HUES48 (cell line): ENCODE measurements at regions not wholly inside any gene's neighbourhood (a gene's known extent, or its start where the extent isn't known, plus 50 kb on each side); places are given as distances from the start of the nearest gene placed in this dataset.

Experiments
- H3K27ac ChIP-seq: one replicate; pipeline ENCODE4 v1.7.0; 2013; ENCODE audit warnings: low read depth, low read length, inconsistent platforms
- H3K27me3 ChIP-seq: 2 replicates; pipeline ENCODE4 v1.6.1; 2013; ENCODE audit warnings: mild to moderate bottlenecking, low read length; ENCODE audit not compliant: control insufficient read depth, insufficient read depth
- H3K36me3 ChIP-seq: 2 replicates; pipeline ENCODE4 v1.6.1; 2013; ENCODE audit warnings: low read length; ENCODE audit not compliant: control insufficient read depth, insufficient read depth
- H3K4me1 ChIP-seq: 2 replicates; pipeline ENCODE4 v1.6.1; 2013; ENCODE audit warnings: mild to moderate bottlenecking, low read length; ENCODE audit not compliant: control insufficient read depth, insufficient read depth
- H3K4me3 ChIP-seq: 2 replicates; pipeline ENCODE4 v1.5.1; 2013; ENCODE audit warnings: mild to moderate bottlenecking, low read depth, low read length
- H3K9ac ChIP-seq: 2 replicates; pipeline ENCODE4 v1.6.1; 2013; ENCODE audit warnings: mild to moderate bottlenecking, low read depth, low read length, moderate library complexity
- H3K9me3 ChIP-seq: 2 replicates; pipeline ENCODE4 v1.6.1; 2013; ENCODE audit warnings: low read length; ENCODE audit not compliant: control insufficient read depth, insufficient read depth

- no peaks in the 10 kb centered on the region for H3K4me1 ChIP-seq
- no peaks in the 10 kb centered on the region for H3K9me3 ChIP-seq
- no peak overlapping the region for H3K9ac ChIP-seq
- H3K4me3 ChIP-seq: no peak overlapping the region
- H3K27me3 ChIP-seq: no peaks in the 10 kb centered on the region
- no peaks in the 10 kb centered on the region for H3K36me3 ChIP-seq
- no peak overlapping the region for H3K27ac ChIP-seq
Measured at GRCh38 chr5:21225223-21226064, 1237.4 kb upstream of the CDH18 start.

- Histone ChIP-seq H3K27me3 (no peaks in the 10 kb centered on the region), H3K4me1 (no peaks in the 10 kb centered on the region), H3K27ac (no peak overlapping the region), H3K4me3 (no peak overlapping the region), H3K9ac (no peak overlapping the region), H3K36me3 (no peaks in the 10 kb centered on the region), H3K9me3 (no peaks in the 10 kb centered on the region)
Measured at GRCh38 chr5:21221616-21222015, 1233.6 kb upstream of the CDH18 start.

GRCh38 chr5:21219966-21220365, 1232.0 kb upstream of the CDH18 start:
- Histone ChIP-seq H3K9ac (no peak overlapping the region), H3K36me3 (no peaks in the 10 kb centered on the region), H3K27ac (no peak overlapping the region), H3K27me3 (no peaks in the 10 kb centered on the region), H3K4me3 (no peak overlapping the region), H3K4me1 (no peaks in the 10 kb centered on the region), H3K9me3 (no peaks in the 10 kb centered on the region)

- H3K9me3 ChIP-seq: no peaks in the 10 kb centered on the region
- no peak overlapping the region for H3K4me3 ChIP-seq
- H3K4me1 ChIP-seq: no peaks in the 10 kb centered on the region
- no peaks in the 10 kb centered on the region for H3K36me3 ChIP-seq
- no peak overlapping the region for H3K9ac ChIP-seq
- no peaks in the 10 kb centered on the region for H3K27me3 ChIP-seq
- no peak overlapping the region for H3K27ac ChIP-seq
Measured at GRCh38 chr5:21219251-21219650, 1231.3 kb upstream of the CDH18 start.

GRCh38 chr5:21212026-21212425, 1224.0 kb upstream of the CDH18 start:
- no peaks in the 10 kb centered on the region for H3K4me1 ChIP-seq
- no peaks in the 10 kb centered on the region for H3K9me3 ChIP-seq
- no peaks in the 10 kb centered on the region for H3K27me3 ChIP-seq
- H3K36me3 ChIP-seq: no peaks in the 10 kb centered on the region
- H3K27ac ChIP-seq: no peak overlapping the region
- H3K4me3 ChIP-seq: no peak overlapping the region
- no peak overlapping the region for H3K9ac ChIP-seq

- no peaks in the 10 kb centered on the region for H3K27me3 ChIP-seq
- H3K36me3 ChIP-seq: no peaks in the 10 kb centered on the region
- H3K4me3 ChIP-seq: no peak overlapping the region
- no peak overlapping the region for H3K9ac ChIP-seq
- no peaks in the 10 kb centered on the region for H3K4me1 ChIP-seq
- H3K9me3 ChIP-seq: peaks cover 3% of the 10 kb centered on the region; the same call in 1 of the 2 replicates
- H3K27ac ChIP-seq: no peak overlapping the region
Measured at GRCh38 chr5:21209409-21209808, 1221.4 kb upstream of the CDH18 start.

- no peak overlapping the region for H3K9ac ChIP-seq
- H3K4me3 ChIP-seq: no peak overlapping the region
- H3K27ac ChIP-seq: no peak overlapping the region
- H3K27me3 ChIP-seq: no peaks in the 10 kb centered on the region
- no peaks in the 10 kb centered on the region for H3K36me3 ChIP-seq
- H3K4me1 ChIP-seq: no peaks in the 10 kb centered on the region
- H3K9me3 ChIP-seq: no peaks in the 10 kb centered on the region
Measured at GRCh38 chr5:21199087-21199486, 1211.1 kb upstream of the CDH18 start.

GRCh38 chr5:21195145-21195544, 1207.1 kb upstream of the CDH18 start:
- H3K27me3 ChIP-seq: no peaks in the 10 kb centered on the region
- H3K27ac ChIP-seq: no peak overlapping the region
- no peak overlapping the region for H3K4me3 ChIP-seq
- H3K4me1 ChIP-seq: no peaks in the 10 kb centered on the region
- no peaks in the 10 kb centered on the region for H3K9me3 ChIP-seq
- H3K9ac ChIP-seq: no peak overlapping the region
- H3K36me3 ChIP-seq: no peaks in the 10 kb centered on the region

GRCh38 chr5:21185536-21185935, 1197.5 kb upstream of the CDH18 start:
- Histone ChIP-seq H3K4me1 (no peaks in the 10 kb centered on the region), H3K27me3 (no peaks in the 10 kb centered on the region), H3K9me3 (no peaks in the 10 kb centered on the region), H3K36me3 (no peaks in the 10 kb centered on the region), H3K4me3 (no peak overlapping the region), H3K9ac (no peak overlapping the region), H3K27ac (no peak overlapping the region)

- Histone ChIP-seq H3K27ac (no peak overlapping the region), H3K36me3 (no peaks in the 10 kb centered on the region), H3K27me3 (no peaks in the 10 kb centered on the region), H3K4me1 (no peaks in the 10 kb centered on the region), H3K9ac (no peak overlapping the region), H3K4me3 (no peak overlapping the region), H3K9me3 (no peaks in the 10 kb centered on the region)
Measured at GRCh38 chr5:21184581-21184980, 1196.6 kb upstream of the CDH18 start.

- H3K27ac ChIP-seq: no peak overlapping the region
Measured at GRCh38 chr5:21181609-21182125, 1193.7 kb upstream of the CDH18 start.

More at GRCh38 chr5:21181609-21182125, 1193.7 kb upstream of the CDH18 start:
- no peaks in the 10 kb centered on the region for H3K36me3 ChIP-seq
- H3K9me3 ChIP-seq: no peaks in the 10 kb centered on the region
- no peak overlapping the region for H3K9ac ChIP-seq
- H3K4me1 ChIP-seq: no peaks in the 10 kb centered on the region
- H3K4me3 ChIP-seq: no peak overlapping the region
- H3K27me3 ChIP-seq: no peaks in the 10 kb centered on the region
